ENCODE measurements at regions not wholly inside any gene's neighbourhood (a gene's known extent, or its start where the extent isn't known, plus 50 kb on each side); places are given as distances from the start of the nearest gene placed in this dataset.

GRCh38 chr6:78533426-78533825 lies 333.9 kb upstream of the IRAK1BP1 start:
- no peak for TF ChIP-seq CTCF (IDR thresholded peaks at IDR 0.05)
- TF ChIP-seq POLR2A (IDR thresholded peaks at IDR 0.05): no peak

All from thyroid gland (tissue), 4 donors.